CD4-positive, alpha-beta memory T cell (primary cell): ENCODE measurements at regions not wholly inside any gene's neighbourhood (a gene's known extent, or its start where the extent isn't known, plus 50 kb on each side); places are given as distances from the start of the nearest gene placed in this dataset.

Experiments
- CTCF ChIA-PET: fragments of 350-600 bp; sonication (Branson Sonifier 250); formaldehyde crosslinking; loops from one replicate; lab custom pipeline; 2021; ENCODE audit warnings: inconsistent platforms; ENCODE audit not compliant: partially characterized antibody; lab: Charles Lee
- POLR2A ChIA-PET: fragments of 350-600 bp; sonication (Branson Sonifier 250); formaldehyde crosslinking; loops from one replicate; lab custom pipeline; 2021; ENCODE audit not compliant: partially characterized antibody; lab: Charles Lee
- DNase-seq, 5 donors: peaks; one replicate each; pipeline versions ENCODE4 v3.0.0 to v3.0.0-alpha.2; 2020 to 2022; ENCODE audit warnings: mixed read lengths in 1 of 5
- H3K27ac ChIP-seq: one replicate; pipeline ENCODE4 v1.7.0; 2013; ENCODE audit warnings: low read depth, low read length
- H3K27me3 ChIP-seq: 2 replicates; pipeline ENCODE4 v1.7.0; 2013; ENCODE audit warnings: mild to moderate bottlenecking, low read length, moderate library complexity; ENCODE audit not compliant: insufficient read depth
- H3K36me3 ChIP-seq: 2 replicates; pipeline ENCODE4 v1.7.0; 2013; ENCODE audit warnings: mild to moderate bottlenecking, low read length, moderate library complexity; ENCODE audit not compliant: insufficient read depth
- H3K4me1 ChIP-seq: 2 replicates; pipeline ENCODE4 v1.7.0; 2013; ENCODE audit warnings: mild to moderate bottlenecking, low read length, moderate library complexity; ENCODE audit not compliant: insufficient read depth
- H3K4me3 ChIP-seq, 2 donors: one replicate each; pipeline ENCODE4 v1.7.0; 2013; ENCODE audit warnings: low read length in 2 of 2, mild to moderate bottlenecking in 1 of 2
- H3K9me3 ChIP-seq, 2 donors: one replicate each; pipeline ENCODE4 v1.7.0; 2013; ENCODE audit warnings: low read length in 2 of 2, control low read depth in 1 of 2; ENCODE audit not compliant: control insufficient read depth in 1 of 2
- H3K27ac Mint-ChIP-seq, 7 donors: one replicate each; pipeline ENCODE4 v1.8.0; 2020 to 2021; ENCODE audit warnings: mixed read lengths in 7 of 7, mild to moderate bottlenecking in 6 of 7, inconsistent platforms in 3 of 7, moderate library complexity in 3 of 7
- H3K27me3 Mint-ChIP-seq, 2 donors: one replicate each; pipeline ENCODE4 v1.8.0; 2020 to 2021; ENCODE audit warnings: mixed read lengths in 2 of 2
- H3K36me3 Mint-ChIP-seq, 2 donors: one replicate each; pipeline ENCODE4 v1.8.0; 2020 to 2021; ENCODE audit warnings: mixed read lengths in 2 of 2, inconsistent platforms in 1 of 2, mild to moderate bottlenecking in 1 of 2
- H3K4me1 Mint-ChIP-seq, 4 donors: one replicate each; pipeline ENCODE4 v1.8.0; 2020 to 2021; ENCODE audit warnings: mixed read lengths in 4 of 4, mild to moderate bottlenecking in 1 of 4
- H3K4me3 Mint-ChIP-seq, 8 donors: one replicate each; pipeline ENCODE4 v1.8.0; 2020 to 2021; ENCODE audit warnings: mixed read lengths in 8 of 8, mild to moderate bottlenecking in 7 of 8, moderate library complexity in 6 of 8, inconsistent platforms in 3 of 8
- H3K9me3 Mint-ChIP-seq, 8 donors: one replicate each; pipeline ENCODE4 v1.8.0; 2020 to 2021; ENCODE audit warnings: mixed read lengths in 8 of 8, mild to moderate bottlenecking in 5 of 8, inconsistent platforms in 3 of 8, moderate library complexity in 1 of 8
- intact Hi-C: fragments of 100-400 bp; cut with micrococcal nuclease; formaldehyde crosslinking; loops from one replicate; pipeline ENCODE4 v1.15.1; 2023

DNA sequence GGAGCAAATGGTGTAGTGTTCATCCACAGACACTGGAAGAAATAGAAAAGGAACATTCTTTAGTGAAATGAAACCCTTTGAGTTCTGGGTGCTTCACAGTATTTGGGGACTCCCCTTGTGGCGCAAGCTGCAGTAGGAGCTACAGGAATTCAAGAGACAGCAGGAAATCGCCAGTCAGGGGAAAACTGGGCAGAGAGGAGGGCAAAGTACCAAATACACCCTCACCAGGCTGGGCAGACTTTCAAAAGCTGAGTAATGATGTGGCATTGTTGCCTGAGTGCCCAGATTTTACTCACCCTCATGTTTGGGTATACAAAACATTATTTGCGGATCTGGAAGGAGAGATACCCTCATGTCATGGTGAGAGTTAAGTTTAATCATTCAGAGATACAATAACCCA, 97.9 kb downstream of the SOD2 start:
- no peaks in the 10 kb centered on the region for H3K4me1 ChIP-seq
- H3K27me3 Mint-ChIP-seq = peaks cover 0 to 6% of the 10 kb centered on the region in 2 donors
- ChIA-PET CTCF (interaction anchor here (0.7 to 0.8 kb wide), 2 partner anchors 13 to 420 kb away, joined by 3 to 4 read pairs; no protein-coding TSS in a partner anchor), POLR2A (no interaction called here)
- H3K4me1 Mint-ChIP-seq = no peaks in the 10 kb centered on the region
- H3K9me3 ChIP-seq = no peaks in the 10 kb centered on the region
- no peak overlapping the region for H3K27ac ChIP-seq
- no peaks in the 10 kb centered on the region for H3K9me3 Mint-ChIP-seq
- intact Hi-C loops = no loop called here
- H3K27me3 ChIP-seq = no peaks in the 10 kb centered on the region
- DNase-seq = no peak
- H3K4me3 ChIP-seq = no peak overlapping the region
- H3K4me3 Mint-ChIP-seq = no peak overlapping the region
- no peaks in the 10 kb centered on the region for H3K36me3 Mint-ChIP-seq
- peak overlapping the region in 1 of 7 donors; percentile 7 for H3K27ac Mint-ChIP-seq
- no peaks in the 10 kb centered on the region for H3K36me3 ChIP-seq

DNA sequence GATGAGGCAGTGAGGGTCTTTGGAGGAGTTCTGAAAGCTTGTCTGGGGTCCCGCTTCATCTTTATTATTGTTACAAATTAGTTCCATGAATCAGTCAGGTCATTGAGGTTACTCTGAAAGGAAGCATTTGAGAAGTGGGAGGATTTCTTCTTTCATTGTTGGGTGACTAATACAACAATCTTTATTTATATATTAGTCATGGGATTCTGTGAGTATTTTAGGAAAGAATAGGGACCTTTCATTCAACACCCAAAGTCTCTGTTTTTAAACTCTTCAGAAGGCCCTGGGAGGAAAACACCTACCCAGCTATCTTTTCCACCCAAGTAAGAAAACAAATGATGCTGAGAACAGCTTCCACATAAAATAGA, 98.3 kb downstream of the SOD2 start:
- Histone ChIP-seq H3K4me1 (no peaks in the 10 kb centered on the region), H3K4me3 (no peak overlapping the region), H3K27me3 (no peaks in the 10 kb centered on the region), H3K27ac (no peak overlapping the region), H3K36me3 (no peaks in the 10 kb centered on the region), H3K9me3 (no peaks in the 10 kb centered on the region)
- H3K4me1 Mint-ChIP-seq = no peaks in the 10 kb centered on the region
- H3K27ac Mint-ChIP-seq = no peak overlapping the region
- H3K4me3 Mint-ChIP-seq = no peak overlapping the region
- POLR2A ChIA-PET = no interaction called here
- H3K27me3 Mint-ChIP-seq = peaks cover 0 to 2% of the 10 kb centered on the region in 2 donors
- intact Hi-C loops = no loop called here
- H3K9me3 Mint-ChIP-seq = no peaks in the 10 kb centered on the region
- DNase-seq = no peak
- CTCF ChIA-PET = interaction anchor here (0.7 to 0.8 kb wide), 2 partner anchors 14 to 419 kb away, joined by 3 to 4 read pairs; no protein-coding TSS in a partner anchor
- no peaks in the 10 kb centered on the region for H3K36me3 Mint-ChIP-seq

DNA sequence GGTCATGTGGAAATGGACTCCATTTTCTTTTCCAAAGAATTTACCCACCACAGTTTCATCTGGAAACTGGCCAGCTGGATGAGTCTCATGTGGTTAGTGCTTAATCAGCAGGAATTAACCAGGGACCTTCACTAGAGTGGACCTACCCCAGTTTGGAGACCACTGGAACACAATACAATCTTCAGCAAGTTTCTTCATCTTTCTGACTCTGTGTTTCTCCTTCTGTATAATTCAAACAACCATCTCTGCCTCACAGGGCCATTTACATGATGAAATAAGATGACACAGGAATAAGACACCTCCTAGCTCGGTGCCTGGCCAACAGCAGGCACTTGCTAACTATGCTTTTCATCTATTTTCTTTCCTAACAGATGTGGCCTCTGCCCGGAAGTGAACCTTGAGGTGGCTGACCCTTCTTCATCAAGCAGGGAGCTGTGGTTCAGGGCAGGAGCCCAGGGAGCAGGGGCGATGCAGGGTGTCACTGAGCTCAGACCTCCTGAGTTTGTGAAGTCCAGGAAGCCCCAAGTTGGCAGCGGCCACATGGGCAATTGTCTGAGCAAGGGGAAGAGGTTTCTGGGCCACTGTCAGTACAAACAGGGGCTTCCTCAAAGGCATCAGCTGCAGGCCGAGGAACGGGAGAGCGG, 98.8 kb downstream of the SOD2 start:
- no peaks in the 10 kb centered on the region for H3K9me3 ChIP-seq
- intact Hi-C loops = no loop called here
- no peak for DNase-seq
- POLR2A ChIA-PET = no interaction called here
- Mint-ChIP-seq H3K36me3 (no peaks in the 10 kb centered on the region), H3K27me3 (peaks cover 0 to 2% of the 10 kb centered on the region in 2 donors), H3K9me3 (no peaks in the 10 kb centered on the region), H3K27ac (no peak overlapping the region), H3K4me1 (no peaks in the 10 kb centered on the region), H3K4me3 (no peak overlapping the region)
- H3K36me3 ChIP-seq = no peaks in the 10 kb centered on the region
- no peak overlapping the region for H3K27ac ChIP-seq
- no peak overlapping the region for H3K4me3 ChIP-seq
- CTCF ChIA-PET = interaction anchor here (0.8 kb wide), 1 partner anchor 14 kb away, joined by 3 read pairs; no protein-coding TSS in a partner anchor
- no peaks in the 10 kb centered on the region for H3K4me1 ChIP-seq
- H3K27me3 ChIP-seq = no peaks in the 10 kb centered on the region

DNA sequence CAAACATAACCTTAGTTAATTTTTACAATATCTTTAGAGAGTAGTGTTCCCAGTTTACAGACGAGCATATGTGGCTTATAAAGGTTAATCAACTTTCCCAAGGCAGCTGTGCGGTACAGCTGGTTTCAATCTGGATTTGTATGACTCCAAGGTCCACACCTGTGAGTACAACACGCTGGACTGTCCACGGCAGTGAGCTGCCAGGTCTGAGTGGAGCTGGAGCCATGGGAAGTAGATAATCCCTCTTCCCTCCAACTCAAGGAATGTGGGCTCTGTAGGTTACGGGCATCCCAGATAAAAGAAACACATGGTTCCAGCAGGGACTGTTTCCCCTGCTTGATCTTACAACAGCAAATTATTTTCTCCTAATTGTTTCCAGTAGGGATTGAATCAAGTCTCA, 102.2 kb downstream of the SOD2 start:
- H3K27ac ChIP-seq = no peak overlapping the region
- H3K27ac Mint-ChIP-seq = no peak overlapping the region
- H3K27me3 Mint-ChIP-seq = peaks cover 2% of the 10 kb centered on the region in 2 donors
- ChIA-PET POLR2A (no interaction called here), CTCF (interaction anchor here (1.0 kb wide), 1 partner anchor 38 kb away, joined by 3 read pairs; no protein-coding TSS in a partner anchor)
- no peaks in the 10 kb centered on the region for H3K27me3 ChIP-seq
- no peaks in the 10 kb centered on the region for H3K4me1 ChIP-seq
- intact Hi-C loops = no loop called here
- H3K9me3 ChIP-seq = no peaks in the 10 kb centered on the region
- no peaks in the 10 kb centered on the region for H3K36me3 Mint-ChIP-seq
- H3K36me3 ChIP-seq = no peaks in the 10 kb centered on the region
- no peak for DNase-seq
- H3K9me3 Mint-ChIP-seq = no peaks in the 10 kb centered on the region
- no peak overlapping the region for H3K4me3 ChIP-seq
- no peaks in the 10 kb centered on the region for H3K4me1 Mint-ChIP-seq
- no peak overlapping the region for H3K4me3 Mint-ChIP-seq

DNA sequence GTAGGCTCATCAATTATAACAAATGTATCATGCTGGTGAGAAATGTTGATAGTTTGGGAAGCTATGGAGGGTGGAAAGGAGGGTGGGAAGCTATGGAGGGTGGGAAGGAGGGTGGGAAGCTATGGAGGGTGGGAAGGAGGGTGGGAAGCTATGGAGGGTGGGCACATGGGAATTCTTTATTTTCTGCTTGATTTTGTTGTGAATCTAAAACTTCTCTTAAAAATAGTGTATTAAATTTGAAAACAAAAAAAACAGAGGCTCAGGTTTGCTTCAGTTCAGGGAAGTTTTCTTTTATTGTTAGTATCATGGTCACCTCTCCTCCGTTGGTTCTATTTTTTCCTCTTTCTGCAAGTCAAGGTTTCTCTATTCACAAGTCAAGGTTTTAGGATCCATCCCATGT, 106.4 kb downstream of the SOD2 start:
- intact Hi-C loops = no loop called here

DNA sequence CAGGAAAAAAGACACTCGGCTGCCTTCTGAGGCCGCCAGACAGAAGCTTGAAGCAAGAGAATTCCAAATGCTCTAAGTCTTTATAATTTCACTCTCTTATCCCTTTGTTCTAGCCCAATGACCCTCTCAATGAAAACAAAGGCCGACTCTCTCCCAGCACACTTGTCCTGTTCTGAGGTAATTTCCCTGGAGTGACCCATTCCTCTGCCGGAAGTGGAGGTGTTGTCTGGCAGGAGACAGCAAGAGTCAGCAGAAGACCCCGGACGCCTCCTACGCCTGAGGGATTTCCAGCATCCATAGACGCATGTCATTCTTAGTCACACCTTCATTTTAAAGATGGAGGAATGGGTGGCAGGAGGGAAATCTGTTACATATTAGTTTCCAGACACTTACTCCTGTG, 110.3 kb downstream of the SOD2 start:
- Histone ChIP-seq H3K27me3 (no peaks in the 10 kb centered on the region), H3K36me3 (no peaks in the 10 kb centered on the region), H3K27ac (no peak overlapping the region), H3K4me1 (no peaks in the 10 kb centered on the region), H3K9me3 (no peaks in the 10 kb centered on the region), H3K4me3 (no peak overlapping the region)
- no peaks in the 10 kb centered on the region for H3K36me3 Mint-ChIP-seq
- peaks cover 6 to 17% of the 10 kb centered on the region in 2 donors for H3K27me3 Mint-ChIP-seq
- DNase-seq = no peak
- H3K4me1 Mint-ChIP-seq = no peaks in the 10 kb centered on the region
- CTCF ChIA-PET = no interaction called here
- H3K4me3 Mint-ChIP-seq = no peak overlapping the region
- POLR2A ChIA-PET = no interaction called here
- H3K9me3 Mint-ChIP-seq = peaks cover 0 to 2% (median 0%) of the 10 kb centered on the region in 8 donors
- no peak overlapping the region for H3K27ac Mint-ChIP-seq
- intact Hi-C loops = no loop called here

More for the DNA sequence above, 106.4 kb downstream of the SOD2 start:
- CTCF ChIA-PET = no interaction called here
- Histone ChIP-seq H3K9me3 (no peaks in the 10 kb centered on the region), H3K4me3 (no peak overlapping the region), H3K36me3 (no peaks in the 10 kb centered on the region), H3K27ac (no peak overlapping the region), H3K4me1 (no peaks in the 10 kb centered on the region), H3K27me3 (no peaks in the 10 kb centered on the region)
- POLR2A ChIA-PET = no interaction called here
- Mint-ChIP-seq H3K4me1 (no peaks in the 10 kb centered on the region), H3K4me3 (no peak overlapping the region), H3K9me3 (peaks cover 0 to 2% (median 0%) of the 10 kb centered on the region in 8 donors), H3K36me3 (no peaks in the 10 kb centered on the region), H3K27ac (no peak overlapping the region), H3K27me3 (peaks cover 2 to 5% of the 10 kb centered on the region in 2 donors)
- DNase-seq = no peak

DNA sequence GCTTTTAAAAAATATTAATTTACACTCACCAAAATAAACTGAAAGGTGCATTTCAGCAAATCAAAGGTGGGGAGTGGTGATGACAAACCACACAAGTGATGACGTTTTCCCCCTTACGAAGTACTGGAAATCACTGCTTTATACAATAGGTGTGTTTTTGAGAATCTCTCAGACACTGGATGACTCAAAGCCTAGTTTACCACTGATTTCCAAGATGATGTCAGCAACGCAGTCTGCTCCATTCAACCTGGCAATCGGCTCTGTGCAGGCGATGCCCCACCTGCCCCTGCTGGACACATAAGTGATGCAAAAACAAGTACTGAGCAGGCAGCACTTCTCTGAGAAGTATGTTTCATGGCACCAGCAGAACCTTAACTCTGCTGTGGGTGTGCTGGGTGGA, 114.4 kb downstream of the SOD2 start:
- Mint-ChIP-seq H3K9me3 (peaks cover 0 to 4% (median 0%) of the 10 kb centered on the region in 8 donors), H3K4me3 (no peak overlapping the region), H3K36me3 (no peaks in the 10 kb centered on the region), H3K27me3 (peaks cover 18 to 23% of the 10 kb centered on the region in 2 donors), H3K27ac (no peak overlapping the region), H3K4me1 (no peaks in the 10 kb centered on the region)
- Histone ChIP-seq H3K4me1 (no peaks in the 10 kb centered on the region), H3K4me3 (no peak overlapping the region), H3K27me3 (no peaks in the 10 kb centered on the region), H3K27ac (no peak overlapping the region), H3K36me3 (no peaks in the 10 kb centered on the region), H3K9me3 (no peaks in the 10 kb centered on the region)
- no peak for DNase-seq
- CTCF ChIA-PET = no interaction called here
- intact Hi-C loops = no loop called here
- POLR2A ChIA-PET = no interaction called here
